ENCODE measurements at regions not wholly inside any gene's neighbourhood (a gene's known extent, or its start where the extent isn't known, plus 50 kb on each side); places are given as distances from the start of the nearest gene placed in this dataset.

GRCh38 chr22:48976556-48977535 lies 850.8 kb downstream of the BRD1 start:
- no peak for DNase-seq

DNA sequence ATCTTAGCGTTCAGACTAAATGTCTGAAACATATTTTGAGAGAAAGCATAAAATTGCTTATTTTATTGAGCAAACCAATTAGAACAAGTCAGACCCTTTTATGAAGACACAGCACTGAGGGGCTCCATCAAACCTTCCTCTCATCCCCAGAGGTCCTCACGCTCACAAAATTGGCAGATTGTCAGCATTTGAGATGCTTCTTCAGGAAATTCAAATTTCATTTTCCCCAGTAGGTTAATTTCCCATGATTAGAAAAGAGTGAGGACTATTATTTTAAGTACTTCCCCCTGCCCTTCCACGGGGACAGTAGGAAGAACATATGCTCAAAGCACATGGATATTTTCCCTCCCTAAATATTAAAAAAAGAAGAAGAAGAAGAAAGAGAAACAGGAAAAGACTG lies 851.8 kb downstream of the BRD1 start:
- DNase-seq, result peak; percentile 7

- no peak for DNase-seq
Measured at GRCh38 chr22:48975316-48975741, 852.3 kb downstream of the BRD1 start.

- no peak for DNase-seq
Measured at GRCh38 chr22:48974443-48975315, 853.0 kb downstream of the BRD1 start.

GRCh38 chr22:48973694-48974041 lies 854.0 kb downstream of the BRD1 start:
- no peak for DNase-seq

DNA sequence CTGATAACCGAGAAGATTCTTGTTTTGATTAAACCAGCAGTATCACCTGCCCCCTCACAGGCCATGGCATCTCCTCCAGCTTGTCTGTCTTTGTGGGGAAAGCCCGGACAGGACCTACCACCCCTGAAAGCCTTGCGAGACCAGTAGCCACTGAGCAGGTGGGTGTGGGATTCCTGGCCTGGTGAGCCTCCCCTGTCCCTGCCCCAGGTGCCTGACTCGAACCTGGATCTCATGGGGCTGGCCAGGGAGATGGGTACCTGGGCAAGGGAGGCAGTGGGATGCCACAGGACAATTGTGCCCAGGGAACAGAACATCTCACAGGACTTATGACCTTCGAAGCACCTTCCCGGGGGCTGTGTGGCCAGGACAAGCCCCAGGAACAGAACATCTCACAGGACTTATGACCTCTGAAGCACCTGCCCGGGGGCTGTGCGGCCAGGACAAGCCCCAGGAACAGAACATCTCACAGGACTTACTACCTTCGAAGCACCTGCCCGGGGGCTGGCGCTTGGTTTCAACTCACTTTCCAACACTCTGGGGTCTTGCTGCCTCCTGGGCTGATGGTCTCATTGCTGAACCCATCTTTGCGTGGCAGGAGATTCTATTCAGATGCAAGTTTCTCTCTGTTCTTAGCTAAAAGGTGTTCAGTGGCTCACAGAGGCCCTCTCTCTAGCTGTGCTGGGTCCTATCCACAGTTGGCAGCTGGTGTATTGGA lies 854.5 kb downstream of the BRD1 start:
- no peak for DNase-seq

DNA sequence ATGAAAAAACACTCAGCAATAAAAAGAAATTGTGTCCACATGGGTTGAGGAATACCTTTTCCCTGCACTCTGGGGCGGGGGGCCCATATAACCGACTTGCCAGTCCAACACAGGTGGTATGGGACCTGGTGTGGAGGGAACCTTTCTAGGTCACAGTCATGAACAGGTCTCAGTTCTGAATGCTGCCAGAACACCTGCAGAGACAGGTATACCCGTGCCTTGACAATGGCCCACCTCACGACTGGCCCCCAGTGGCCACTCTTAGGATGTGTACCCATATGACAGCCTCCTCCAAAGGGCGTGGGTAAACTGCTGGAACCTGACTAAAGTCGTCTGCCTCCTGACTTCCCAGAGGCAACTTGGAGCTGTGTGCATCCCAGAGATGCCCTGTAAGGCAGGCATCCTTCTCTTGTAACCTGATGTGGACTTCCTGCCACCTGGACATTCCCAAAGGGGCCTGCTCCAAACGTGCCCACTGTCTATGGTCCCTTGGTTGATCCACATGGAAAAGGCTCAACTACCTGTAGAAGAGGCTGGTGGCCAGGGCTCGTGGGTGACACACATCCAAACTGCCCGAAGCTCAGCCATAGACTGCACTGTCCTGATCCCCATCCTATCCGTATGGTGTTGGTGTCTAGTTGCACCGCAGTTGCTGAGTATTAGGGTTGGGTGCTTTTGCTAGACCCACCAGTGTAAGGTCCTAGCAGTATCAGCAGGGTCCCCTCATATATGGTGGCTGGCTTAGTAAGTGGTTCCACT lies 859.3 kb downstream of the BRD1 start:
- peak; percentile 44 for DNase-seq

- DNase-seq, result no peak
Measured at GRCh38 chr22:48963405-48963804, 864.3 kb downstream of the BRD1 start.

DNA sequence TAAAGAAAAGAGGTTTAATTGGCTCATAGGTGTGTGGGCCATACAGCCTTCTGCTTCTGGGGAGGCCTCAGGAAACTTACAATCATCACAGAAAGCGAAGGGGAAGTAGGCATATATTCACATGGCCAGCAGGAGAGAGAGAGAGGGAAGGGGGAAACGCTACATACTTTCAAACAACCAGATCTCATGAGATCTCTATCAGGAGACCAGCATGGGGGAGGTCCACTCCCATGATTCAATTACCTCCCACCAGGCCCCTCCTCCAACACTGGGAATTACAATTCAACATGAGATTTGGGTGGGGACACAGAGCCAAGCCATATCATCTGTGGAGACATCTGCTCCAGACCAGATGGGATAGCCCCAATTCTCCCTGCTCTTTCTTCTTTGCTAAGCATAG lies 866.0 kb downstream of the BRD1 start:
- DNase-seq, result no peak

- no peak for DNase-seq
Measured at GRCh38 chr22:48960980-48961660, 866.6 kb downstream of the BRD1 start.

GRCh38 chr22:48960576-48960975 lies 867.1 kb downstream of the BRD1 start:
- no peak for DNase-seq

- DNase-seq, result no peak
Measured at GRCh38 chr22:48959496-48959895, 868.2 kb downstream of the BRD1 start.

DNA sequence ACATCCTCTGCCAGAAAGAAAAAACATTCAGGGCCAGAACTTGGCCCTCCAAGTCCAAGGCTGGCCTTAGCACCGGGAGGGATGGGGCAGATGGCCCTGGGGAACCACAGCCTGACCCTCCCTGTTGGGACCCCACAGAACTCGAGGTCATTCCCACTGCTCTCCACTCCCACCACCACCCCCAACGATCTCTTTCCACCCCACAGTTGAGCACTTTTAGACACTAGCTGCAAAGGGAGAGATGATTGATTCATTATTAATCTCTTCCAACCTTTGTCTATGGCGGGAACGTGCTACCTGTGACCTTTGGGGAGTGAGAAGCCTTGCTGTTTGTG lies 869.7 kb downstream of the BRD1 start:
- DNase-seq, result no peak

- no peak for DNase-seq
Measured at GRCh38 chr22:48957311-48957986, 870.2 kb downstream of the BRD1 start.

- DNase-seq, result no peak
Measured at GRCh38 chr22:48955351-48956311, 872.0 kb downstream of the BRD1 start.

DNA sequence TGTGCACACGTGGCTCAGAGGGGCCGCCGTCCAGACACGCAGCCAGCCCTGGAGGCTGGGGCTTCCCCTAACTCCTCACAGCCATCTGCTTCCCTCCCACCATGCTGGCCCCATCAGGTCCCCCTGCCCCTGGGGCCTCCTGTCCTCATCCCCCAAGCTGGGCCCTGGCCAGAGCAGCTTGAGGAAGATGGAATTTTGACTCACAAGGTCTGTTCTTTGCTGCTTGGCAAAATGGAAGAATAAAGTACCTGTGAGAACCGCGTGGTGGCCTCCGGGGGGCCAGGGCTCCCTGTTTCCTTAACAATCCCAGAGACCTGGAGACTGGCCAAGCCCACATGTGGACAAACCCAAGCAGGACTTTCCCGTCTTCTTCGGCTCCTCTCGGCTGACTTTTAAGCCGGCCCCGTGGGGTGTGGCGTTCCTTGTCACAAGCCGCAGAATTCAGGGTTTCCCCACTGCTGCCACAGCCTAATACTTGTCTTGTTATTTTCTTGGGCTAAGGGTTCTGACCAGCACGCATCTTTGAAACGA lies 872.8 kb downstream of the BRD1 start:
- no peak for DNase-seq

GRCh38 chr22:48953830-48954229 lies 873.8 kb downstream of the BRD1 start:
- no peak for DNase-seq

DNA sequence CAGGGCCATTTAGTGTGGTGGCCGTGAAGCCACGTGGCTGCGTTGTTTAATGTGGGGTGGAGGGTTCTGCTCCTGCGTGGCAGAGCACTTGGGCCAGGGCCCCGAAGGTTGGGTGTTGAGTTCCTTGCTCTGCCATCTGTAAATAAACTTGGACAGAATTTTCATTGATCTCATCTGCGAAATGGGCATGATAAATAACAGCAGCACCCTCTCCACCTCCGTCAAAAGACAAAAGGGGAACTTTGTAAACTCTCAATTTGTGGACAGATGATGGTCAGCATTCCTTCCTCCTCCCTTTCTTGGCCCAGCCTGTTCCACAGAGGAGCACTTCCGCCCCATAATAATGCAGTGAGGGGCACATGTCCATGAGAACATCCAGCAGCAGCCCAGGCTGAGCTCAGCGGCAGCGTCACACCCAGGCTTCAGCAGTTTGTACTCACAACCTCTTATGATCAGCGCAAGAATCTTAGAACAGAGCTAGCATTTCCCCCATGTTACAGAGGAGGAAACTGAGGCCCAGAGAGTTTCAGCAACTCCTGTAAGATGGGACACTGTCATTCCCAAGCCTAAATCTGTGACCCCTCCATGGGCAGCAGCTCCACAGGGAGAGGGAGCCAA lies 874.5 kb downstream of the BRD1 start:
- DNase-seq, result no peak

All from NCI-H1105 (cell line).